ENCODE measurements at regions not wholly inside any gene's neighbourhood (a gene's known extent, or its start where the extent isn't known, plus 50 kb on each side); places are given as distances from the start of the nearest gene placed in this dataset.

DNA sequence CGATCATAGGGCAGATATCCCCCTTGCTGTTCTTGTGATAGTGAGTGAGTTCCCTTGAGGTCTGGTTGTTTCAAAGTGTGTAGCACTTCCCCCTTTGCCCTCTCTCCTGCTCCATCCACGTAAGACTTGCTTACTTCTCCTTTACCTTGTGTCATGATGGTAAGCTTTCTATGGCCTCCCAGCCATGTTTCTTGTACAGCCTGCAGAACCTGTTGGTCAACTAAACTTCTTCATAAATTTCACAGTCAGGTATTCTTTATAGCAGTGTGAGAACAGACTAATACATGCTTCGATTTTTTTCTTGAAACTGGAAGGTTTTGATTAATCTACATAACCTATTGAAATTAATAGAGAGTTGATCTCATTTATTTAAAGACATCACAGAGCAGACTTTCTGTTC is 302.5 kb upstream of the PBX1 start:
- TF ChIP-seq, protein P1, sequence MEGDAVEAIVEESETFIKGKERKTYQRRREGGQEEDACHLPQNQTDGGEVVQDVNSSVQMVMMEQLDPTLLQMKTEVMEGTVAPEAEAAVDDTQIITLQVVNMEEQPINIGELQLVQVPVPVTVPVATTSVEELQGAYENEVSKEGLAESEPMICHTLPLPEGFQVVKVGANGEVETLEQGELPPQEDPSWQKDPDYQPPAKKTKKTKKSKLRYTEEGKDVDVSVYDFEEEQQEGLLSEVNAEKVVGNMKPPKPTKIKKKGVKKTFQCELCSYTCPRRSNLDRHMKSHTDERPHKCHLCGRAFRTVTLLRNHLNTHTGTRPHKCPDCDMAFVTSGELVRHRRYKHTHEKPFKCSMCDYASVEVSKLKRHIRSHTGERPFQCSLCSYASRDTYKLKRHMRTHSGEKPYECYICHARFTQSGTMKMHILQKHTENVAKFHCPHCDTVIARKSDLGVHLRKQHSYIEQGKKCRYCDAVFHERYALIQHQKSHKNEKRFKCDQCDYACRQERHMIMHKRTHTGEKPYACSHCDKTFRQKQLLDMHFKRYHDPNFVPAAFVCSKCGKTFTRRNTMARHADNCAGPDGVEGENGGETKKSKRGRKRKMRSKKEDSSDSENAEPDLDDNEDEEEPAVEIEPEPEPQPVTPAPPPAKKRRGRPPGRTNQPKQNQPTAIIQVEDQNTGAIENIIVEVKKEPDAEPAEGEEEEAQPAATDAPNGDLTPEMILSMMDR (IDR thresholded peaks at IDR 0.05; ENCODE audit: extremely low read depth in 1 of 2, insufficient read depth in 1 of 2, low read depth in 1 of 2, low read length in 2 of 2): no peak
- TF ChIP-seq EZH2 (IDR thresholded peaks at IDR 0.05; ENCODE audit: borderline replicate concordance, low read depth, low read length, severe bottlenecking): no peak
- no peak for TF ChIP-seq POLR2A (IDR thresholded peaks at IDR 0.05; ENCODE audit: low read depth, low read length)
